Stimulated activated CD4-positive, alpha-beta T cell treated with anti-CD3 and anti-CD28 coated beads, Interleukin-15, amount 100 ng/mL, for 48 hours (primary cell): ENCODE measurements at regions not wholly inside any gene's neighbourhood (a gene's known extent, or its start where the extent isn't known, plus 50 kb on each side); places are given as distances from the start of the nearest gene placed in this dataset.
"Not testable (repeated sequence)": the region's sequence is repeated elsewhere in the genome, so short reads cannot be mapped to it uniquely, and the experiment has no call there.

Experiments
- DNase-seq, 2 donors: peaks; one replicate each; pipeline ENCODE4 v3.0.0-alpha.2; 2020; ENCODE audit warnings: low read depth in 2 of 2

DNA sequence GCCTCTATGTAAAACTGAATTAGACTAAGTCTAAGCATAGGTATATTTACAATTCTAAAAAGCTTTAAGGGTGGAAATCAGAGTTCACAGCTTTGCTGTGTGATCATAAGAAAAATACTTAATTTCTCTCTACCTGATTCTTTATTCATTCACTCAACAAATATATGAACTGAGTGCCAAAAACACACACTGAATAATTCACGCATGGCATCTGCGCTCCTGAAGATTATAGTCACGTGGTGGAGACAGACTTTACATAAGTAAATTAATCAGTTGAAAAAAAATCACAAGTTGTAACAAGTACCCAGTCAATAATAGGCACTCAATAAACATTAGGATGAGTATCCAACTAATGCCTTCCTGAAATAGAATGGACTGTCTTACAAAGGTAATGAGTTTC is 351.6 kb downstream of the METTL4 start:
- DNase-seq: no peak

DNA sequence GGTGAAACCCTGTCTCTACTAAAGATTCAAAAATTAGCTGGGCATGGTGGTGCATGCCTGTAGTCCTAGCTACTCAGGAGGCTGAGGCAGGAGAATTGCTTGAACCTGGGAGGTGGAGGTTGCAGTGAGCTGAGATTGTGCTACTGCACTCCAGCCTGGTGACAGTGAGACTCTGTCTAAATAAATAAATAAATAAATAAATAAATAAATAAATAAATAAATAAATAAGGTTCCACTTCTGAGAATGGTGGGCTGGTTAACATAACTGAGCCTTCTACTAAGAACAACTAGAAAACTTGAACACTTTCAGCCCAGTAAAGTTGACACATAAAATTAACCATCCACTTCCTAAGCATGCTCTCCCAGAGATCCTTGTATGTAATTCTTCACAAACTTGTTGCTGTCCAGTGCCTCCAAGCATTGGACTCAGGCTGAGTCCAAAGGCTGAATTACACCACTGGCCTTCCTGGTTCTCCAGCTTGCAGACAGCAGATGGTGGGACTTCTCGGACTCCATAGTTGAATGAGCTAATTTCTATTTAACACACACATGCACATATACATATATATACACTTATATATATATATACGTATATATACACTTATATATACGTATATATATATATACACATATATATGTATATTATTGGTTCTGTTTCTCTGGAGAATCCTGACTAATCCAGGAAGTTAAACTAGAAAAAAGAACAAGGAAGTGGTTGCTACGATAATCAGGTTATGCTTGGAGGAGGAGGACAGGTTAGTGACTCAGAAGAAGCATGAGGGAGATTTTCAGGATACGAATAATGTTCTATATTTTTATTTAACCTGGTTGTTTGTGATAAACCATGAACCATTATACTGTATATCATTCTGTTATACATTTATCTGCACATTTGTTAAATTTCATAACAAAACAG is 348.8 kb downstream of the METTL4 start:
- DNase-seq: no peak

GRCh38 chr18:2223449-2223848 is 347.9 kb downstream of the METTL4 start:
- DNase-seq: no peak

GRCh38 chr18:2223849-2224248 is 347.5 kb downstream of the METTL4 start:
- DNase-seq: no peak

GRCh38 chr18:2236232-2236631 is 335.1 kb downstream of the METTL4 start:
- no peak for DNase-seq

DNA sequence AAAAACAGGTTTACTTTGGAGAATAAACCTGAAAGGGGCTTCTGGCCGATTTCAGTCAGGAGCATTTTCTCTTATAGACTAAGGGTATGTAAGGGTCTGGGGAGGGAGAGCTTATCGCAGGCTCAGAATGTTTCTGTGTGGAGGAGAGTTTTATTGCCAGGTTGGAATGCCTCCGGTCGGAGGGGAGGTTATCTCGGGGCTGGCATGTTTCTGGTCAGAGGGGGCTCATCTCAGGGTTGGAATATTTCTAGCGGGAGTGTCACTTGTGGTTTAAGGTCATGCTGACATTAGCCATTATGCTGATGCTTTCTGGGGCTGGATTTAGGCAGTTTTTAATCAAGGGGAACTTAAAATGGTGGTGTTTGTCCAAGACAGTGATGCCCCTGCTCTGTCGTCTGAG is 333.6 kb downstream of the METTL4 start:
- DNase-seq: no peak

GRCh38 chr18:2240311-2240705 is 331.0 kb downstream of the METTL4 start:
- DNase-seq: no peak

DNA sequence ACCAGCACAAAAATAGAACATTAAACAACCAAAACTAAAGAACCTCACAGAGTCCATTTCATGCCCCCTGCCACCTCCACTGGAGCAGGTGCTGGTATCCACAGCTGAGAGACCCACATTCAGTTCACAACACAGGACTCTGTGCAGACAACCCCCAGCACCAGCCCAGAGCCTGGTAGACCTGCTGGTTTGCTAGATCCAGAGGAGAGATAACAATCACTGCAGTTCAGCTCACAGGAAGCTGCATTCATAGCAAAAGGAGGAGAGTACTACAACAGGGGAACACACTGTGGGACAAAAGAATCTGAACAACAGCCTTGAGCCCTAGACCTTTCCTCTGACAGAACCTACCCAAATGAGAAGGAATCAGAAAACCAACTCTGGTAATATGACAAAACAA is 326.7 kb downstream of the METTL4 start:
- no peak for DNase-seq

GRCh38 chr18:2247101-2247500 is 324.2 kb downstream of the METTL4 start:
- DNase-seq: not testable (repeated sequence)

GRCh38 chr18:2254977-2255376 is 316.3 kb downstream of the METTL4 start:
- no peak for DNase-seq

- no peak for DNase-seq
Measured at GRCh38 chr18:2256577-2256976, 314.7 kb downstream of the METTL4 start.

DNA sequence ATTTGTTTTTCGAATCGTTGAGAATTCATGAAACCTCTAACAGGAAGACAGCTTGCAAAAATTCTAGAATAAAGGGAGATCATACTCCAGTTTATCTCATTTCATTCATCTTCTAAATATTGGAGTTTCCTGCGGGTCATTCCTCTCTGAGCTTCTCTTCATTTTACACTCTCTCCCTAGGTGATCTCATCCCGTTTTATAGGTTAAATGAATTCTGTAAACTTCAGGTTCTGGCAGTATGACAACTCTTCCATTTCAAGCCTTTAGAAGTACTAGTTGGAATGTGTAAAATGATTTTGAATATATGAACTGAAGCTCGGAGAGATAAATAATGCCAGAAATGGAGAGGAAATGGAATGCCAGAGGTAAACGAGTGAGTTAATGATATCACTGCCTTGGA is 312.4 kb downstream of the METTL4 start:
- DNase-seq: no peak

- no peak for DNase-seq
Measured at GRCh38 chr18:2263303-2263890, 307.9 kb downstream of the METTL4 start.

DNA sequence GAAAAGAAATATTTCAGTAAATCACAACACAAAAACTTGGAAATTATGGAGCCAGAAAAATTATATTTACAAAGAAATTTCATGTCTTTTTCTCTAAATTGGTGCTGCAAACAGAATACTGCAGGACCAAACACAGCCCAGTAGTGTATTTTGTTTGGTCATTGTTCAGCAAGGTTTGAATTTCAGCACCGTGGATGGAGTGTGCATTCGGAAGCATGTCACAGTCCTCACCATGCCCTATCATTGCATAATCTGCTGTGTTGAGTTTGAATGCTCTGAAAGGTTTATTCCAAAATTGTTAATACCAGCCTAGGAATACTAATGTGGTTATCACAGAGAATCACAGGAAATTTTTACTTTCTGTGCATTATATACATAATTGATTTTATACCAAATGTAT is 296.7 kb downstream of the METTL4 start:
- DNase-seq: no peak

- no peak for DNase-seq
Measured at GRCh38 chr18:2281086-2281485, 290.2 kb downstream of the METTL4 start.

GRCh38 chr18:2281523-2282199 is 289.6 kb downstream of the METTL4 start:
- DNase-seq: no peak

DNA sequence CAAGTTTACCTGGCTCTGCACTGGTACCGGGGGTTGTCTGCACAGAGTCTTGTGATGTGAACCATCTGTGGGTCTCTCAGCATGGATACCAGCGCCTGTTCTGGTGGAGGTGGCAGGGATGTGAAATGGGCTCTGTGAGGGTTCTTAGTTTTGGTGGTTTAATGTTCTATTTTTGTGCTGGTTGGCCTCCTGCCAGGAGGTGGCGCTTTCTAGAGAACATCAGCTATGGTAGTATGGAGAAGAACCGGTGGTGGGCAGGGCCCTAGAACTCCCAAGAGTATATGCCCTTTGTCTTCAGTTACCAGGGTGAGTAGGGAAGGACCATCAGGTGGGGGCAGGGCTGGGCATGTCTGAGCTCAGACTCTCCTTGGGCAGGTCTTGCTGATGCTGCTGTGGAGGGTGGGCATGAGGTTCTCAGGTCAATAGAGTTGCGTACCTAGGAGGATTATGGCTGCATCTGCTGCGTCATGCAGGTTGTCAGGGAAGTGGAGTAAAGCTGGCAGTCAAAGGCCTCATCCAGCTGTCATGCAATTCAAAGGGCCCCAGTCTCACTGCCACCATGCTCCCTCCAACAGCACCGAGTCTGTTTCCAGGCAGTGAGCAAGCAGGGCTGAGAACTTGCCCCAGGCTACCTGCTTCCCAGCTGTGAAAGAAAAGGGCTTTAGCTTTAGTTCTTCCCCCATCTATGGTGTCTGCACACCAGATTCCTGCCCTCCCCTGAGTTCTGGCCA is 278.0 kb downstream of the METTL4 start:
- no peak for DNase-seq

- DNase-seq: no peak
Measured at GRCh38 chr18:2301316-2301715, 270.0 kb downstream of the METTL4 start.

- no peak for DNase-seq
Measured at GRCh38 chr18:2302012-2302411, 269.3 kb downstream of the METTL4 start.

GRCh38 chr18:2302628-2303516 is 268.4 kb downstream of the METTL4 start:
- DNase-seq: no peak
